Tibial nerve (tissue), 4 donors: ENCODE measurements at regions not wholly inside any gene's neighbourhood (a gene's known extent, or its start where the extent isn't known, plus 50 kb on each side); places are given as distances from the start of the nearest gene placed in this dataset.

Source experiments
- DNase-seq, 2 donors: peaks; one replicate each; pipeline ENCODE4 v3.0.0-alpha.2; 2019; ENCODE audit warnings: low spot score in 2 of 2
- H3K27ac ChIP-seq, 4 donors: fragments of 200-600 bp; sonication (generic) in 3 of 4; one replicate each; pipeline ENCODE4 v1.5.1; 2017 to 2019; ENCODE audit warnings: mild to moderate bottlenecking in 1 of 4
- H3K27me3 ChIP-seq, 2 donors: fragments of 200-600 bp; sonication (generic) in 1 of 2; one replicate each; pipeline versions ENCODE4 v1.5.1 to v1.6.0; 2017 to 2019
- H3K36me3 ChIP-seq, 3 donors: fragments of 200-600 bp; sonication (generic); one replicate each; pipeline ENCODE4 v1.5.1; 2018 to 2019
- H3K4me1 ChIP-seq, 4 donors: fragments of 200-600 bp; sonication (generic) in 3 of 4; one replicate each; pipeline ENCODE4 v1.5.1; 2017 to 2019
- H3K4me3 ChIP-seq, 4 donors: fragments of 200-600 bp; sonication (generic) in 3 of 4; one replicate each; pipeline ENCODE4 v1.5.1; 2017 to 2019; ENCODE audit warnings: mild to moderate bottlenecking in 1 of 4, moderate library complexity in 1 of 4
- H3K9me3 ChIP-seq, 4 donors: fragments of 200-600 bp; sonication (generic) in 3 of 4; one replicate each; pipeline ENCODE4 v1.5.1; 2017 to 2019
- EP300 ChIP-seq, 2 donors: sonication (generic); formaldehyde crosslinking; IDR thresholded peaks; one replicate each; pipeline ENCODE4 v1.6.1; 2017; ENCODE audit warnings: antibody characterized with exemption in 2 of 2, mild to moderate bottlenecking in 1 of 2
- POLR2A ChIP-seq, 2 donors: fragments of 450-650 bp; IDR thresholded peaks; one replicate each; pipeline ENCODE4 v1.6.1; 2017; ENCODE audit warnings: antibody characterized with exemption in 2 of 2, mild to moderate bottlenecking in 2 of 2, moderate library complexity in 2 of 2
- WGBS, 2 donors: methylation state at CpG; one replicate each; pipeline ENCODE4 v1.1.5; 2018; 5-methylcytosine and 5-hydroxymethylcytosine counted together
- TF ChIP-seq, protein P1 (sequence below), 5 experiments: fragments of 200-600 bp in 3 of 5; fragments of 450-650 bp in 2 of 5; sonication (generic) in 3 of 5; IDR thresholded peaks; one replicate each; pipeline ENCODE4 v1.5.1; 2016 to 2019; ENCODE audit warnings: antibody characterized with exemption in 5 of 5, mild to moderate bottlenecking in 3 of 5, moderate library complexity in 2 of 5

DNA sequence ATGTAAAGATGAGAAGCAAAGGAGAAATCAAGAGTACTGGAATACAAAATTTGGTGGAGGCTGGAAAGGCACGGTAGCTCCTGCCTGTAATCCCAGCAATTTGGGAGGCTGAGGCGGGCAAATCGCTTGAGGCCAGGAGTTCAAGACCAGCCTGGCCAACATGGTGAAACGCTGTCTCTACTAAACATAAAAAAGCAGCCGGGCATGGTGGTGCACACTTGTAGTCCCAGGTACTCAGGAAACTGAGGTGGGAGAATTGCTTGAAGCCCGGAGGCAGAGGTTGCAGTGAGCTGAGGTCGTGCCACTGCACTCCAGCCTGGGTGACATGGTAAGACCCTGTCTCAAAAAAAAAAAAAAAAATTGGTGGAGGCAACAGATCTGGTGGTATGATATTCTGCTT lies 1086.0 kb downstream of the NLGN4X start:
- 90 to 100% methylated on average over 3 to 7 of the region's 7 CpGs for WGBS, 2 donors
- Histone ChIP-seq H3K4me1 (no peaks in the 10 kb centered on the region), H3K27me3 (no peaks in the 10 kb centered on the region), H3K9me3 (no peaks in the 10 kb centered on the region), H3K36me3 (no peaks in the 10 kb centered on the region), H3K4me3 (no peak overlapping the region), H3K27ac (no peak overlapping the region)
- TF ChIP-seq, protein P1, sequence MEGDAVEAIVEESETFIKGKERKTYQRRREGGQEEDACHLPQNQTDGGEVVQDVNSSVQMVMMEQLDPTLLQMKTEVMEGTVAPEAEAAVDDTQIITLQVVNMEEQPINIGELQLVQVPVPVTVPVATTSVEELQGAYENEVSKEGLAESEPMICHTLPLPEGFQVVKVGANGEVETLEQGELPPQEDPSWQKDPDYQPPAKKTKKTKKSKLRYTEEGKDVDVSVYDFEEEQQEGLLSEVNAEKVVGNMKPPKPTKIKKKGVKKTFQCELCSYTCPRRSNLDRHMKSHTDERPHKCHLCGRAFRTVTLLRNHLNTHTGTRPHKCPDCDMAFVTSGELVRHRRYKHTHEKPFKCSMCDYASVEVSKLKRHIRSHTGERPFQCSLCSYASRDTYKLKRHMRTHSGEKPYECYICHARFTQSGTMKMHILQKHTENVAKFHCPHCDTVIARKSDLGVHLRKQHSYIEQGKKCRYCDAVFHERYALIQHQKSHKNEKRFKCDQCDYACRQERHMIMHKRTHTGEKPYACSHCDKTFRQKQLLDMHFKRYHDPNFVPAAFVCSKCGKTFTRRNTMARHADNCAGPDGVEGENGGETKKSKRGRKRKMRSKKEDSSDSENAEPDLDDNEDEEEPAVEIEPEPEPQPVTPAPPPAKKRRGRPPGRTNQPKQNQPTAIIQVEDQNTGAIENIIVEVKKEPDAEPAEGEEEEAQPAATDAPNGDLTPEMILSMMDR (IDR thresholded peaks at IDR 0.05): no peak
- TF ChIP-seq POLR2A (IDR thresholded peaks at IDR 0.05) (no peak), EP300 (IDR thresholded peaks at IDR 0.05) (no peak)
- no peak for DNase-seq

GRCh38 chrX:5122181-5122678 lies 1106.4 kb downstream of the NLGN4X start:
- H3K27ac ChIP-seq: no peak overlapping the region
- H3K27me3 ChIP-seq: no peaks in the 10 kb centered on the region
- H3K4me1 ChIP-seq: no peaks in the 10 kb centered on the region
- no peak for TF ChIP-seq EP300 (IDR thresholded peaks at IDR 0.05)
- TF ChIP-seq, protein P1 (IDR thresholded peaks at IDR 0.05): no peak
- no peak for TF ChIP-seq POLR2A (IDR thresholded peaks at IDR 0.05)
- no peak overlapping the region for H3K4me3 ChIP-seq
- no peaks in the 10 kb centered on the region for H3K9me3 ChIP-seq
- DNase-seq: no peak
- WGBS, 2 donors: 64 to 72% methylated on average over 4 of the region's 4 CpGs
- H3K36me3 ChIP-seq: no peaks in the 10 kb centered on the region

- Histone ChIP-seq H3K4me1 (no peaks in the 10 kb centered on the region), H3K9me3 (no peaks in the 10 kb centered on the region), H3K27me3 (no peaks in the 10 kb centered on the region), H3K36me3 (no peaks in the 10 kb centered on the region), H3K4me3 (no peak overlapping the region), H3K27ac (no peak overlapping the region)
- TF ChIP-seq EP300 (IDR thresholded peaks at IDR 0.05) (no peak), POLR2A (IDR thresholded peaks at IDR 0.05) (no peak)
- TF ChIP-seq, protein P1 (IDR thresholded peaks at IDR 0.05): no peak
- DNase-seq: no peak
- WGBS, 2 donors: 55 to 65% methylated on average over 4 of the region's 4 CpGs
These were observed 1110.9 kb downstream of the NLGN4X start for GRCh38 chrX:5117816-5118215.

DNA sequence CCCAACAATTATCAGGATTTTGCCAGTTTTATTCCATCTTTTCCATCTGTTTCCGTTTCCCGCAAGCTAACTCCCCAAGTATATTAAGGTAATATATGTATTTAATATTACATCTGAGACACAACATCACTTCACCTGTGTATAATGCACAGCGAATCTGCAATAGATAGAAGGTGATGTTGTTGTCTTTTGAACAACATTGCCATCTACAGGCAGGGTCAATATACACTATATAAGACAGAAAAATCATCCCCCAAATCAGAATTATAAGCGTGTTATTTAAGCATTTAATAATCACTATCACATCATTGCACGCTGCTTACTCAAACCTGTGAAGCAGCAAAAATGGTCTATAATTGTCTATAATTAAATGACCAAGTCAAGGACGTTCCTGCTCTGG lies 1115.5 kb downstream of the NLGN4X start:
- H3K27ac ChIP-seq: no peak overlapping the region
- no peak for TF ChIP-seq EP300 (IDR thresholded peaks at IDR 0.05)
- TF ChIP-seq, protein P1 (IDR thresholded peaks at IDR 0.05): peak in 2 of 5 experiments; percentile 17 to 25
- no peaks in the 10 kb centered on the region for H3K4me1 ChIP-seq
- H3K36me3 ChIP-seq: no peaks in the 10 kb centered on the region
- WGBS, 2 donors: 70% methylated on average over 6 of the region's 6 CpGs
- DNase-seq: no peak
- H3K9me3 ChIP-seq: no peaks in the 10 kb centered on the region
- H3K4me3 ChIP-seq: no peak overlapping the region
- no peaks in the 10 kb centered on the region for H3K27me3 ChIP-seq

GRCh38 chrX:5100004-5100403 lies 1128.7 kb downstream of the NLGN4X start:
- Histone ChIP-seq H3K27ac (no peak overlapping the region), H3K27me3 (no peaks in the 10 kb centered on the region), H3K9me3 (no peaks in the 10 kb centered on the region), H3K4me3 (no peak overlapping the region), H3K4me1 (no peaks in the 10 kb centered on the region), H3K36me3 (no peaks in the 10 kb centered on the region)
- WGBS, 2 donors: 83 to 90% methylated on average over 7 to 8 of the region's 8 CpGs
- DNase-seq: no peak
- no peak for TF ChIP-seq EP300 (IDR thresholded peaks at IDR 0.05)
- TF ChIP-seq, protein P1 (IDR thresholded peaks at IDR 0.05): no peak
- TF ChIP-seq POLR2A (IDR thresholded peaks at IDR 0.05): no peak
